ENCODE measurements at regions not wholly inside any gene's neighbourhood (a gene's known extent, or its start where the extent isn't known, plus 50 kb on each side); places are given as distances from the start of the nearest gene placed in this dataset.

- Histone ChIP-seq H3K4me2 (ENCODE audit: low read length) (no peak overlapping the region), H3K27me3 (ENCODE audit: low read depth, low read length) (no peaks in the 10 kb centered on the region), H3K27ac (ENCODE audit: low read length) (no peak overlapping the region), H3K36me3 (replicated peaks; ENCODE audit: low read depth, low read length) (no peaks in the 10 kb centered on the region), H3K9ac (ENCODE audit: low read length) (no peak overlapping the region), H4K20me1 (ENCODE audit: insufficient read depth, low read length) (no peaks in the 10 kb centered on the region), H3K4me3 (ENCODE audit: low read length) (no peak overlapping the region), H3K9me3 (ENCODE audit: insufficient read depth, low read length) (no peaks in the 10 kb centered on the region), H3K79me2 (ENCODE audit: low read length) (no peaks in the 10 kb centered on the region), H3K4me1 (ENCODE audit: low read length) (no peaks in the 10 kb centered on the region), H2AFZ (ENCODE audit: low read depth, low read length) (no peak overlapping the region)
- TF ChIP-seq EZH2phosphoT487 (IDR thresholded peaks at IDR 0.05; ENCODE audit: low read depth) (no peak), CTCF (IDR thresholded peaks at IDR 0.05; ENCODE audit: low read depth, low read length) (no peak)
These were observed 481.9 kb downstream of the METTL4 start for GRCh38 chr18:2089396-2089795.

- H3K9ac ChIP-seq (ENCODE audit: low read length): no peak overlapping the region
- TF ChIP-seq CTCF (IDR thresholded peaks at IDR 0.05; ENCODE audit: low read depth, low read length) (no peak), EZH2phosphoT487 (IDR thresholded peaks at IDR 0.05; ENCODE audit: low read depth) (no peak)
- no peaks in the 10 kb centered on the region for H3K9me3 ChIP-seq (ENCODE audit: insufficient read depth, low read length)
- no peaks in the 10 kb centered on the region for H3K36me3 ChIP-seq (replicated peaks; ENCODE audit: low read depth, low read length)
- H4K20me1 ChIP-seq (ENCODE audit: insufficient read depth, low read length): no peaks in the 10 kb centered on the region
- H3K4me2 ChIP-seq (ENCODE audit: low read length): no peak overlapping the region
- no peaks in the 10 kb centered on the region for H3K27me3 ChIP-seq (ENCODE audit: low read depth, low read length)
- H3K27ac ChIP-seq (ENCODE audit: low read length): no peak overlapping the region
- H3K4me1 ChIP-seq (ENCODE audit: low read length): no peaks in the 10 kb centered on the region
- no peak overlapping the region for H2AFZ ChIP-seq (ENCODE audit: low read depth, low read length)
- no peaks in the 10 kb centered on the region for H3K79me2 ChIP-seq (ENCODE audit: low read length)
- H3K4me3 ChIP-seq (ENCODE audit: low read length): no peak overlapping the region
These were observed 479.4 kb downstream of the METTL4 start for GRCh38 chr18:2091937-2092336.

GRCh38 chr18:2096551-2096950 is 474.8 kb downstream of the METTL4 start:
- Histone ChIP-seq H3K27me3 (ENCODE audit: low read depth, low read length) (no peaks in the 10 kb centered on the region), H2AFZ (ENCODE audit: low read depth, low read length) (no peak overlapping the region), H3K27ac (ENCODE audit: low read length) (no peak overlapping the region), H3K9me3 (ENCODE audit: insufficient read depth, low read length) (no peaks in the 10 kb centered on the region), H3K4me2 (ENCODE audit: low read length) (no peak overlapping the region), H3K9ac (ENCODE audit: low read length) (no peak overlapping the region), H3K79me2 (ENCODE audit: low read length) (no peaks in the 10 kb centered on the region), H4K20me1 (ENCODE audit: insufficient read depth, low read length) (no peaks in the 10 kb centered on the region), H3K36me3 (replicated peaks; ENCODE audit: low read depth, low read length) (no peaks in the 10 kb centered on the region), H3K4me3 (ENCODE audit: low read length) (no peak overlapping the region), H3K4me1 (ENCODE audit: low read length) (no peaks in the 10 kb centered on the region)
- TF ChIP-seq EZH2phosphoT487 (IDR thresholded peaks at IDR 0.05; ENCODE audit: low read depth): no peak
- no peak for TF ChIP-seq CTCF (IDR thresholded peaks at IDR 0.05; ENCODE audit: low read depth, low read length)

GRCh38 chr18:2100694-2101213 is 470.6 kb downstream of the METTL4 start:
- no peaks in the 10 kb centered on the region for H3K9me3 ChIP-seq (ENCODE audit: insufficient read depth, low read length)
- no peak for TF ChIP-seq EZH2phosphoT487 (IDR thresholded peaks at IDR 0.05; ENCODE audit: low read depth)
- no peak for TF ChIP-seq CTCF (IDR thresholded peaks at IDR 0.05; ENCODE audit: low read depth, low read length)
- H3K27ac ChIP-seq (ENCODE audit: low read length): no peak overlapping the region
- H2AFZ ChIP-seq (ENCODE audit: low read depth, low read length): no peak overlapping the region
- no peak overlapping the region for H3K9ac ChIP-seq (ENCODE audit: low read length)
- no peak overlapping the region for H3K4me2 ChIP-seq (ENCODE audit: low read length)
- H3K4me3 ChIP-seq (ENCODE audit: low read length): no peak overlapping the region
- H3K27me3 ChIP-seq (ENCODE audit: low read depth, low read length): no peaks in the 10 kb centered on the region
- H3K79me2 ChIP-seq (ENCODE audit: low read length): no peaks in the 10 kb centered on the region
- no peaks in the 10 kb centered on the region for H3K36me3 ChIP-seq (replicated peaks; ENCODE audit: low read depth, low read length)
- H4K20me1 ChIP-seq (ENCODE audit: insufficient read depth, low read length): no peaks in the 10 kb centered on the region
- H3K4me1 ChIP-seq (ENCODE audit: low read length): no peaks in the 10 kb centered on the region

All from OCI-LY3 (cell line).